Calu3 (cell line): ENCODE measurements at regions not wholly inside any gene's neighbourhood (a gene's known extent, or its start where the extent isn't known, plus 50 kb on each side); places are given as distances from the start of the nearest gene placed in this dataset.
A peak's percentile ranks its signal among the peaks of the same experiment; 100 is the strongest.

Source experiments
- BruUV-seq: library from RNA; stranded (reverse); fragments of 400-500 nt; replicated peaks from 2 replicates; lab custom pipeline; 2021; lab: Mats Ljungman, UMichigan
- CTCF ChIA-PET: fragments of 300-600 bp; sonication (Branson Sonifier 250); formaldehyde crosslinking; loops from one replicate; lab custom pipeline; 2022; ENCODE audit warnings: antibody characterized with exemption; lab: Charles Lee
- DNase-seq: peaks from one replicate; pipeline ENCODE4 v3.0.0; 2022
- H3K27ac Mint-ChIP-seq: one replicate; pipeline ENCODE4 v1.8.0; 2022; ENCODE audit warnings: mixed read lengths; ENCODE audit not compliant: unreplicated experiment
- H3K27me3 Mint-ChIP-seq: one replicate; pipeline ENCODE4 v1.8.0; 2022; ENCODE audit warnings: mixed read lengths; ENCODE audit not compliant: unreplicated experiment
- H3K36me3 Mint-ChIP-seq: one replicate; pipeline ENCODE4 v1.8.0; 2022; ENCODE audit warnings: mild to moderate bottlenecking, moderate library complexity, mixed read lengths; ENCODE audit not compliant: insufficient read depth, unreplicated experiment
- H3K4me1 Mint-ChIP-seq: one replicate; pipeline ENCODE4 v1.8.0; 2022; ENCODE audit warnings: mild to moderate bottlenecking, low read depth, mixed read lengths; ENCODE audit not compliant: unreplicated experiment
- H3K4me3 Mint-ChIP-seq: one replicate; pipeline ENCODE4 v1.8.0; 2022; ENCODE audit warnings: mild to moderate bottlenecking, low read depth, moderate library complexity, mixed read lengths; ENCODE audit not compliant: unreplicated experiment
- H3K9me3 Mint-ChIP-seq: one replicate; pipeline ENCODE4 v1.8.0; 2022; ENCODE audit warnings: low read depth, mixed read lengths; ENCODE audit not compliant: unreplicated experiment
- CTCF ChIP-seq: fragments of 200-600 bp; IDR thresholded peaks from one replicate; pipeline ENCODE4 v1.8.0; 2022; ENCODE audit warnings: antibody characterized with exemption; ENCODE audit not compliant: unreplicated experiment
- intact Hi-C: fragments of 100-400 bp; cut with micrococcal nuclease; formaldehyde crosslinking; loops from one replicate; pipeline ENCODE4 v1.10.0; 2022; ENCODE audit not compliant: unreplicated experiment

- DNase-seq, result no peak
- BruUV-seq, result no TSS peak
- Mint-ChIP-seq H3K36me3 (peaks cover 47% of the 10 kb centered on the region), H3K4me3 (no peak overlapping the region), H3K9me3 (peaks cover 6% of the 10 kb centered on the region), H3K4me1 (peaks cover 44% of the 10 kb centered on the region), H3K27me3 (no peaks in the 10 kb centered on the region), H3K27ac (peak overlapping the region; percentile 99)
- CTCF ChIA-PET, result interaction anchor here (0.6 kb wide), 1 partner anchor 1134 kb away, joined by 4 read pairs; no protein-coding TSS in a partner anchor
- intact Hi-C loops, result no loop called here
- TF ChIP-seq CTCF, result no peak
These were observed 239.7 kb downstream of the PTPRC start for GRCh38 chr1:198878566-198878965.

GRCh38 chr1:198879711-198880306, 241.0 kb downstream of the PTPRC start:
- CTCF ChIA-PET, result interaction anchor here (1.6 kb wide), 1 partner anchor 23 kb away, joined by 5 read pairs; no protein-coding TSS in a partner anchor
- peaks cover 46% of the 10 kb centered on the region for H3K36me3 Mint-ChIP-seq
- no TSS peak for BruUV-seq
- H3K27ac Mint-ChIP-seq, result peak overlapping the region; percentile 99
- TF ChIP-seq CTCF, result no peak
- H3K4me1 Mint-ChIP-seq, result peaks cover 44% of the 10 kb centered on the region
- peaks cover 6% of the 10 kb centered on the region for H3K9me3 Mint-ChIP-seq
- intact Hi-C loops, result loop anchor here (2.0 kb wide), 1 partner anchor 55 kb away; no protein-coding TSS in a partner anchor
- H3K27me3 Mint-ChIP-seq, result no peaks in the 10 kb centered on the region
- no peak overlapping the region for H3K4me3 Mint-ChIP-seq
- no peak for DNase-seq

GRCh38 chr1:198880397-198880796, 241.6 kb downstream of the PTPRC start:
- peaks cover 44% of the 10 kb centered on the region for H3K4me1 Mint-ChIP-seq
- TF ChIP-seq CTCF, result no peak
- intact Hi-C loops, result loop anchor here (2.0 kb wide), 1 partner anchor 54 kb away; no protein-coding TSS in a partner anchor
- peaks cover 42% of the 10 kb centered on the region for H3K36me3 Mint-ChIP-seq
- H3K27ac Mint-ChIP-seq, result peak overlapping the region; percentile 99
- no TSS peak for BruUV-seq
- no peaks in the 10 kb centered on the region for H3K27me3 Mint-ChIP-seq
- CTCF ChIA-PET, result interaction anchor here (1.6 kb wide), 1 partner anchor 22 kb away, joined by 5 read pairs; no protein-coding TSS in a partner anchor
- H3K9me3 Mint-ChIP-seq, result peaks cover 6% of the 10 kb centered on the region
- H3K4me3 Mint-ChIP-seq, result no peak overlapping the region
- DNase-seq, result no peak

- no peak for TF ChIP-seq CTCF
- DNase-seq, result peak; percentile 57
- CTCF ChIA-PET, result interaction anchor here (1.6 kb wide), 1 partner anchor 22 kb away, joined by 5 read pairs; no protein-coding TSS in a partner anchor
- no TSS peak for BruUV-seq
- Mint-ChIP-seq H3K27ac (peak overlapping the region; percentile 99), H3K9me3 (peaks cover 6% of the 10 kb centered on the region), H3K27me3 (no peaks in the 10 kb centered on the region), H3K4me1 (peaks cover 44% of the 10 kb centered on the region), H3K36me3 (peaks cover 42% of the 10 kb centered on the region), H3K4me3 (peak overlapping the region; percentile 36)
- intact Hi-C loops, result loop anchor here (2.0 kb wide), 1 partner anchor 54 kb away; no protein-coding TSS in a partner anchor
These were observed 242.2 kb downstream of the PTPRC start for GRCh38 chr1:198880818-198881597.
